ENCODE measurements at regions not wholly inside any gene's neighbourhood (a gene's known extent, or its start where the extent isn't known, plus 50 kb on each side); places are given as distances from the start of the nearest gene placed in this dataset.

DNA sequence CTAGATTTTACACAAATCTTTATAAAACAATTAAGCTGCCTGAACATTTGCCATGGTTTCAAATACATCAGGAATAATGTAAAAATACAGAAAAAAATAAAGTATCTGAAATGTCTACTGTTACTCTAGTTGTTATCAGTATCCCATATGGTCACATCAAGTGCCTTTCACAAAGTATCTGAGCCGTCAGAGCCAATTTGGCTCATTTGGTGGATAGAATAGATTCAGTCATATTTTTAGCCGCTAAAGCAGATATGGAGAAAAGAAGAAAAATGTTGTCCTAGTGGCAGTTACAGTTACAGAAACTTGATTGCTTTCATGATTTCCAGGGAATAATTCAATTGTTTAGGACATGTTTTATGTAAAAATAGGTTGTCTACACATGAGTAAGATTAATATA, 641.1 kb downstream of the RAPGEF2 start:
- TF ChIP-seq EP300 (IDR thresholded peaks at IDR 0.05) (no peak), POLR2A (IDR thresholded peaks at IDR 0.05) (no peak)
- TF ChIP-seq, protein P1, sequence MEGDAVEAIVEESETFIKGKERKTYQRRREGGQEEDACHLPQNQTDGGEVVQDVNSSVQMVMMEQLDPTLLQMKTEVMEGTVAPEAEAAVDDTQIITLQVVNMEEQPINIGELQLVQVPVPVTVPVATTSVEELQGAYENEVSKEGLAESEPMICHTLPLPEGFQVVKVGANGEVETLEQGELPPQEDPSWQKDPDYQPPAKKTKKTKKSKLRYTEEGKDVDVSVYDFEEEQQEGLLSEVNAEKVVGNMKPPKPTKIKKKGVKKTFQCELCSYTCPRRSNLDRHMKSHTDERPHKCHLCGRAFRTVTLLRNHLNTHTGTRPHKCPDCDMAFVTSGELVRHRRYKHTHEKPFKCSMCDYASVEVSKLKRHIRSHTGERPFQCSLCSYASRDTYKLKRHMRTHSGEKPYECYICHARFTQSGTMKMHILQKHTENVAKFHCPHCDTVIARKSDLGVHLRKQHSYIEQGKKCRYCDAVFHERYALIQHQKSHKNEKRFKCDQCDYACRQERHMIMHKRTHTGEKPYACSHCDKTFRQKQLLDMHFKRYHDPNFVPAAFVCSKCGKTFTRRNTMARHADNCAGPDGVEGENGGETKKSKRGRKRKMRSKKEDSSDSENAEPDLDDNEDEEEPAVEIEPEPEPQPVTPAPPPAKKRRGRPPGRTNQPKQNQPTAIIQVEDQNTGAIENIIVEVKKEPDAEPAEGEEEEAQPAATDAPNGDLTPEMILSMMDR (IDR thresholded peaks at IDR 0.05), result no peak
- Histone ChIP-seq H3K4me3 (no peak overlapping the region), H3K36me3 (no peaks in the 10 kb centered on the region), H3K9me3 (peaks cover 0 to 16% (median 0%) of the 10 kb centered on the region in 4 donors), H3K4me1 (no peaks in the 10 kb centered on the region), H3K27me3 (no peaks in the 10 kb centered on the region), H3K27ac (no peak overlapping the region)
- DNase-seq (ENCODE audit: low spot score in 2 of 2), result no peak
- WGBS, 2 donors, result 34 to 37% methylated on average over 2 of the region's 2 CpGs

DNA sequence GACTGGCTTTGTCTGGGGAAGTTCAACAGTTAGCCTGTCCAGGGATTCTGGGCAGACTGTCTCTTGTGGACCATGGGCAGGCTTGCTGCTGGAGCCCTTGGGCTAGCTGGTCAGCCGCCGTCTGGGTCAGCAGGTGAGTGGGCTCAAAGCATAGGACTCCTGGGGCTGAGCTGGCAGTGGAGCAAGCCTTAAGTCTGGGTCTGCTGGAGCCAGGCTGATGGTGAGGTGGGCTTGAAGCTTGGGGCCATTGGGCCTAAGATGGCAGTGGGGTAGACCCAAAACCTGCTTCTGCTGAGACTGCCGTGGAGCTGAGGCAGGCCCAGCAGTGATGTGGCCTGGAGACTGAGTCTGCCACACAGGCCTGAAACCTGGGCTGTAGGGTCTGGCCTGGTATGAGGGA, 645.1 kb downstream of the RAPGEF2 start:
- Histone ChIP-seq H3K36me3 (no peaks in the 10 kb centered on the region), H3K9me3 (peaks cover 0 to 32% (median 0%) of the 10 kb centered on the region in 4 donors), H3K27ac (no peak overlapping the region), H3K27me3 (no peaks in the 10 kb centered on the region), H3K4me3 (no peak overlapping the region), H3K4me1 (no peaks in the 10 kb centered on the region)
- TF ChIP-seq POLR2A (IDR thresholded peaks at IDR 0.05) (no peak), EP300 (IDR thresholded peaks at IDR 0.05) (no peak)
- TF ChIP-seq, protein P1 (IDR thresholded peaks at IDR 0.05), result no peak
- DNase-seq (ENCODE audit: low spot score in 2 of 2), result no peak
- WGBS, 2 donors, result 93 to 94% methylated on average over 3 of the region's 3 CpGs

DNA sequence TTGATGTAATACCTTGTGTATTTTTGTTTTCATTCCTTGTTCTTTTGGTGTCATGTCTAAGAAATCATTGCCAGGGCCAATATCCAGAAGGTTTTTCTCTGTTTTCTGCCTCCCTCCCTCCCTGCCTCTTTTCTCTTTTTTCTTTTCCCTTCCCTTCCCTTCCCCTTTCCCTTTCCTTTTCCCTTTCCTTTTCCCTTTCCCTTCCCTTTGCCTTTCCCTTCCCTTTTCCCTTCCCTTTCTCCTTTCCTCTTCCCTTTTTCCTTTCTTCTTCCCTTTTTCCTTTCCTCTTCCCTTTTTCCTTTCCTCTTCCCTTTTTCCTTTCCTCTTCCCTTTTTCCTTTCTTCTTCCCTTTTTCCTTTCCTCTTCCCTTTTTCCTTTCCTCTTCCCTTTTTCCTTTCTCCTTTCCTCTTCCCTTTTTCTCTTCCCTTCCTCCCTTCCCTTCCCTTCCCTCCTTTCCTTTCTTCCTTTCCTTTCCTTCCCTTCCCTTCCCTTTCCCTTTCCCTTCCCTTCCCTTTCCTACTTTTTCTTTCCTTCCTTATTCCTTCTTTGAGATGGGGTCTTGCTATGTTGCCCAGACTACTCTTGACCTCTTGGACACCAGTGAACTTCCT, 646.1 kb downstream of the RAPGEF2 start:
- no peak for DNase-seq (ENCODE audit: low spot score in 2 of 2)
- no peaks in the 10 kb centered on the region for H3K36me3 ChIP-seq
- H3K9me3 ChIP-seq, result peaks cover 0 to 33% (median 0%) of the 10 kb centered on the region in 4 donors
- no peaks in the 10 kb centered on the region for H3K4me1 ChIP-seq
- no peaks in the 10 kb centered on the region for H3K27me3 ChIP-seq
- TF ChIP-seq POLR2A (IDR thresholded peaks at IDR 0.05), result no peak
- TF ChIP-seq EP300 (IDR thresholded peaks at IDR 0.05), result no peak
- TF ChIP-seq, protein P1 (IDR thresholded peaks at IDR 0.05), result no peak
- H3K27ac ChIP-seq, result no peak overlapping the region
- no peak overlapping the region for H3K4me3 ChIP-seq

DNA sequence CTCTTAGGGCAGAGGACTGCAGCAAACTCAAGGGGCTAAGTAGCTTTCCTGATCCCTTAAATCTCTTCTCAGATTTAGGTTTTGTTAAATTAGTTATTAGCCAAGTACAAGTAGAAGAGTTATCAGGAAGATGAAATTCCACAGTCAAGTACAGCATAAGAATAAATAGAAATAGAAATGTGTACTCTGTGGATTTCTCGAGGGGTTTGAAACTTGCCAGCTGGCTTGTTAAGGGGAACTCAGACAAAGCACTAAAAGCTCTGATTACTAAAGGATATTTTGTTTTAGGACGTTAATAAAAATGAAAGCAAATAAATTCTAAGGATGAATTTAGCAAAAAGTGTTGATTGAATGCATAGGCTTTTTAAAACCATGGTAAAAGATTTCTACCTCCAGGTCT, 654.6 kb downstream of the RAPGEF2 start:
- no peak overlapping the region for H3K27ac ChIP-seq
- H3K36me3 ChIP-seq, result no peaks in the 10 kb centered on the region
- no peak for DNase-seq (ENCODE audit: low spot score in 2 of 2)
- H3K9me3 ChIP-seq, result peaks cover 0 to 15% (median 0%) of the 10 kb centered on the region in 4 donors
- no peak overlapping the region for H3K4me3 ChIP-seq
- H3K27me3 ChIP-seq, result no peaks in the 10 kb centered on the region
- TF ChIP-seq POLR2A (IDR thresholded peaks at IDR 0.05), result no peak
- TF ChIP-seq EP300 (IDR thresholded peaks at IDR 0.05), result no peak
- TF ChIP-seq, protein P1 (IDR thresholded peaks at IDR 0.05), result no peak
- no peaks in the 10 kb centered on the region for H3K4me1 ChIP-seq
- 43 to 53% methylated on average over 2 of the region's 2 CpGs for WGBS, 2 donors

DNA sequence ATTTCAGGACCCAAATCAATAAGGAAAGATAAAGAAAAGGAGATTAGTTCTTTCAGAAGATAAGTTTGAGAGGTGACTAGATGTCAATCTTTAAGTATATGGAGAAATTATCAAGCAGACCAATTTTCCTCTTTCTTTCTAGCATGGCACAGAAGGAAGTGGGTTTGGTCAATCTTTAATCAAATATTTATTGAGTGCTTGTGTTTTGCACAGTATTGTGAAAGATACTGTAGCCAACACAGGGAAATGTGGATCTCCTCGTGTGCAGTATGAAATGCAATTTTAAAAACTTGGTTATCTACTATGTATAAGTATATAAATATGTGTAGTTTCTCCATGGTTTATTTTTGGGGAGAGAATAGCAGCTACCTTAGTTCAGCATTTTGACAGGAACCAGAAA, 655.2 kb downstream of the RAPGEF2 start:
- TF ChIP-seq POLR2A (IDR thresholded peaks at IDR 0.05) (no peak), EP300 (IDR thresholded peaks at IDR 0.05) (no peak)
- TF ChIP-seq, protein P1 (IDR thresholded peaks at IDR 0.05), result no peak
- H3K9me3 ChIP-seq, result peaks cover 0 to 15% (median 0%) of the 10 kb centered on the region in 4 donors

More for the DNA sequence above, 655.2 kb downstream of the RAPGEF2 start:
- H3K27ac ChIP-seq, result no peak overlapping the region
- DNase-seq (ENCODE audit: low spot score in 2 of 2), result no peak
- WGBS, 2 donors, result 66 to 73% methylated on average over 1 of the region's 1 CpG
- H3K4me3 ChIP-seq, result no peak overlapping the region
- no peaks in the 10 kb centered on the region for H3K27me3 ChIP-seq
- no peaks in the 10 kb centered on the region for H3K36me3 ChIP-seq
- H3K4me1 ChIP-seq, result no peaks in the 10 kb centered on the region
